Astrocyte of the spinal cord (primary cell): ENCODE measurements at regions not wholly inside any gene's neighbourhood (a gene's known extent, or its start where the extent isn't known, plus 50 kb on each side); places are given as distances from the start of the nearest gene placed in this dataset.

Experiments
- DNase-seq: peaks from one replicate; pipeline ENCODE4 v3.0.0; 2011; ENCODE audit warnings: low read depth, low spot score
- H3K4me3 ChIP-seq: 2 replicates; pipeline ENCODE4 v1.5.1; 2011; ENCODE audit warnings: low read depth, mild to moderate bottlenecking, low read length, moderate library complexity
- in situ Hi-C: cut with HindIII; loops from 2 replicates; pipeline ENCODE4 v1.10.0; 2017; ENCODE audit warnings: low sequenced_read_pairs
- TF ChIP-seq, protein P1 (sequence below): IDR thresholded peaks from 2 replicates; pipeline ENCODE4 v1.5.1; 2012; ENCODE audit warnings: low read depth, mild to moderate bottlenecking, low read length, inconsistent platforms

DNA sequence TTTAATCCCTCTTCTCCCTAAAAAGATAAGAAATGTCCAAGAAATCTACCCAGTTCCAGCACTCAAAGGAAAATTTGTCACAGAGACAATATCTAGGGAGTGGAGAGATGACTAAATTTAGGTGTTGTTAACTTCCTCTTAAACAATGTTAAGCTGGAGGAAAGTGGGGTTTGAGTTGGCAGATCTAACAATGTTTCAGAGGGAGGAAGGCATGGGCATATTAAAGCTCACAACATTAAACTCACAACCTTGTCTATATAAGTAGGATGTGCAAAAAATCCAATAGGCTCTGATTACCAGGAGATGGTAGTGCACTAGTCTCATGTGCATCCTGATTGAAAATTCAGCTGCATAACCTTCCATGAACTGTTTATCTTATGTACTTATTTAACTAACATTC is 190.1 kb downstream of the BARHL2 start:
- TF ChIP-seq, protein P1, sequence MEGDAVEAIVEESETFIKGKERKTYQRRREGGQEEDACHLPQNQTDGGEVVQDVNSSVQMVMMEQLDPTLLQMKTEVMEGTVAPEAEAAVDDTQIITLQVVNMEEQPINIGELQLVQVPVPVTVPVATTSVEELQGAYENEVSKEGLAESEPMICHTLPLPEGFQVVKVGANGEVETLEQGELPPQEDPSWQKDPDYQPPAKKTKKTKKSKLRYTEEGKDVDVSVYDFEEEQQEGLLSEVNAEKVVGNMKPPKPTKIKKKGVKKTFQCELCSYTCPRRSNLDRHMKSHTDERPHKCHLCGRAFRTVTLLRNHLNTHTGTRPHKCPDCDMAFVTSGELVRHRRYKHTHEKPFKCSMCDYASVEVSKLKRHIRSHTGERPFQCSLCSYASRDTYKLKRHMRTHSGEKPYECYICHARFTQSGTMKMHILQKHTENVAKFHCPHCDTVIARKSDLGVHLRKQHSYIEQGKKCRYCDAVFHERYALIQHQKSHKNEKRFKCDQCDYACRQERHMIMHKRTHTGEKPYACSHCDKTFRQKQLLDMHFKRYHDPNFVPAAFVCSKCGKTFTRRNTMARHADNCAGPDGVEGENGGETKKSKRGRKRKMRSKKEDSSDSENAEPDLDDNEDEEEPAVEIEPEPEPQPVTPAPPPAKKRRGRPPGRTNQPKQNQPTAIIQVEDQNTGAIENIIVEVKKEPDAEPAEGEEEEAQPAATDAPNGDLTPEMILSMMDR, result no peak
- no peak overlapping the region for H3K4me3 ChIP-seq
- DNase-seq, result no peak
- in situ Hi-C loops, result no loop called here

DNA sequence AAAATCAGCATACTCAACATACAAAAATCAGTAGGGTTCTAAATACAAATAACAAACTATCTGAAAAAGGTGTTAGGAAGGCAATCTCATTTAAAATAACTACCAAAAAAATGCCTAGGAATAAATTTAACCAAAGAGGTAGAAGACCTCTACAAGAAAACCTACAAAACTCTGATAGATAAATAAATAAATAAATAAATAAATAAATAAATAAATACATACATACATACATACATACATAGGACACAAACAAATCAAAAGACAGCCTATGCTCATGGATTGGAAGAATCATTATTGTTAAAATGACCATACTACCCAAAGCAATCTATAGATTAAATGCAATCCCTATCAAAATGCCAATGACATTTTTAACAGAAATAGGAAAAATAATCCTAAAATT is 194.7 kb downstream of the BARHL2 start:
- no peak overlapping the region for H3K4me3 ChIP-seq
- no peak for DNase-seq
- in situ Hi-C loops, result no loop called here
- TF ChIP-seq, protein P1, result no peak

DNA sequence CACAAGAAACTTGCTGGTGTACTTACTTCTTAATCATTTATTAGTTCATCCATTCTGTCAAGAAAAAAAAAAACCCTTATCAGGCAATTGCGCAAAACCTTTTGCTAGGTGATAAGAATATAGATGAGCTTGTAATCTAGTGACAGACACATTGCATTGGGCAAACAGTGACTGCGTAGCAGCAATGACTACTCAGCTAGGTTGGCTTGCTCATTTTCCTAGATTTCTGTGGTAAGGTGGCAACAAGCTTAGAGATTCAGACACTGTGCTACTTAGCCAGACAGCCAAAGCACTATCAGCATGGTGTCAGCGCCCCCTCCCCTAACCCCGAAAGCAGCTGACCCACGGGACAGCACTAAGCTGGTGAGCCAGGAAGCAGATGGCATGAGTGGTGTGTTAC is 203.1 kb downstream of the BARHL2 start:
- no peak for DNase-seq
- in situ Hi-C loops, result no loop called here
- no peak overlapping the region for H3K4me3 ChIP-seq
- TF ChIP-seq, protein P1, result no peak

DNA sequence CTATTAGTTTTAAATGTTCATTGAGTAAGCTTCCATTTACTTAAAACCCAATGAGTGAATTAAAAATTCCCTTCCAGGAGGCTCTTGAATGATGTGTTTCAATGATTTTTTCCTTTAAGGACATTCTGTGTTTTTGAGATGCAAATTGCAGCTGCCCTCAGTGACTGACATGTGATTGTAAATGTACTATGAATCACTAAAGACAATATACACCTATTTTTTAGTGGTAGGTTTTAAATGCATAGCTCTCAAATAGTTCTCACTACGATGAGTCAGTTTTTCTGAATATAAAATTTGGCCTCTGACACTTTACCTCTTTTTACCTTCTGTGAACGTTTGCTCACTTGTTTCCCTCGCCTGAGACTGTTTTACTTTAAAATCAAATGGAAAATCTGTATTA is 204.7 kb downstream of the BARHL2 start:
- TF ChIP-seq, protein P1, result no peak
- DNase-seq, result no peak
- in situ Hi-C loops, result no loop called here
- H3K4me3 ChIP-seq, result no peak overlapping the region

DNA sequence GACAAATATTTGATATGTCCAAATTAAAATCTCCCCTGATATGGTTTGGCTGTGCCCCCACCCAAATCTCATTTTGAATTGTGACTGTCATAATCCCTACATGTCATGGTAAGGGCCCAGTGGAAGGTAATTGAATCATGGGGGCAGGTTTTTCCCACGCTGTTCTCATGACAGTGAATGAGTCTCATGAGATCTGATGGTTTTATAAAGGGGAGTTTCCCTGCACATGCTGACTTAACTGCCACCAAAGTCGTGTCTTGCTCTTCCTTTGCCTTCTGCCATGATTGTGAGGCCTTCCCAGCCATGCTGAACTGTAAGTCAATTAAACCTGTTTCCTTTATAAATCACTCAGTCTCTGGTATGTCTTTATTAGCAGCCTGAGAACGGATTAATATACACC is 207.0 kb downstream of the BARHL2 start:
- no peak for DNase-seq
- in situ Hi-C loops, result no loop called here
- H3K4me3 ChIP-seq, result no peak overlapping the region
- TF ChIP-seq, protein P1, result no peak

DNA sequence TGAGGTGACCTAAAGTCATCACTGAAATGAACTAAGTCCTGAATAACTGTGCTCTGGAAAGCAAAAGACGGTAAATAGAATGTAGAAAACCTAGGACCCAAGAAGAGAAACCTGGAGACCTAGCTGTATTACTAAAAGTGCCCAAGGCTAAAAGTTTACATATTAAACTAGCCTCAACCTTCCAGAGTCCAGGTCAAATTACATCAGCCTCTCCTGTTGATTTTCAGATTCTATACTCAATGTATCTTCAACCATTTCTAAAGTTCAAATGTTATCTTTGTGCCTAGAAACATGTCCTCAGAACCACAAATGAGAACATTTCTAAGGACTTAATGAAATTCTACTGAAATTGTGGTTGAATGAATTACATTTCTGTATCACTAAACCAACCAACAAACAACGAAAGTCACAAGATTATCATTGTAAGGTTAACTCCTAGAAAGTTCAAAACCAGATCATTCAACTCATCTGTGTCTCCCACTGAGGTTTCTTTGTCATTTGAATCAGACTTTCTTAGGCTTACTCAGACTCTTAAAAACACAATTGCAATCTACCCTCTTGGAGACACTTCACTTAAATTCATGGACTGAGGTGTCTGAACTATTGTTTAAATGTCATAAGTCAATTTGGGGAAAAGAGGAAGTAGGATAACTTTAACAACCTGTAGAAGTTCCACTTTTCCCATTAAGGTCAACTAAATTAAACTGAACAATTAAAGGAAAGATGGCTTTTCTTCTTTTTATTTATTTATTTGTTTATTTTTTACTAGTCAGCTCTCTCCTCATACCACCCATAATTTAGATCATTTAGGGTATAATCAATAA is 207.7 kb downstream of the BARHL2 start:
- no peak for DNase-seq
- H3K4me3 ChIP-seq, result no peak overlapping the region
- in situ Hi-C loops, result no loop called here
- TF ChIP-seq, protein P1, result no peak
